NCI-H1048 (cell line): ENCODE measurements at regions not wholly inside any gene's neighbourhood (a gene's known extent, or its start where the extent isn't known, plus 50 kb on each side); places are given as distances from the start of the nearest gene placed in this dataset.

Experiments
- DNase-seq: peaks from one replicate; lab custom pipeline; 2025; lab: John Stamatoyannopoulos, UW

- DNase-seq = no peak
Measured at GRCh38 chr1:195831789-195832188, 776.5 kb downstream of the KCNT2 start.

DNA sequence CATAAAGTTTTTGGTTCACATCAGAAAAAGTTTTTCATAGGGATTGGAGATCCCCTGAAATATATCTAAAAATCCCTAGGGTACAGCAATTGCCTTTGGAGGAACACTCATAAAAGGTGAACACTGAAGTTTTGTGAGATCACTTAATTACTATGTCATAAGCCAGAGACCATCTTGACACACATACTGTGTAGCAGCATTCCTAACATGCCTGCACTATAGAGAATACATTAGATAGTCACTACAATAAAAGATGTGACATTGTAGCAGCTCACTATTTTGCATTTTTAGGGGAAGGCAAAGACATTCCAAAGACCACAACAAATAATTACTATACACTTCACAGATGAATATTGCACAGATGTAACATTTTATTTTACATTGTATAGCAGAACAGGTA, 779.9 kb downstream of the KCNT2 start:
- DNase-seq = no peak

DNA sequence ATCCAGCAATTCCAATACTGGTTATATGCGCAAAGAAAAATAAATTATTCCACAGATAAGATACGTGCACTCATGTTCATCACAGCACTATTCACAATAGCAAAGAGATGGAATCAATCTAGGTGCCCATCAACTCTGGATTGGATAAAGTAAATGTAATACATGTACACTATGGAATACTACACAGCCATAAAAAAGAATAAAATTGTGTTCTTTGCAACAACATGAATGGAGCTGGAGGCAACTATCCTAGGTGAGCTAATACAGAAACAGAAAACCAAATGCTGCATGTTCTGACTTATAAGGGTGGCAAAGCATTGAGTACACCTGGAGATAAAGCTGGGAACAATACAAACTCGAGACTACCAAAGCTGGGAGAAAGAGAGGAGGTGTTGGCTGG, 787.3 kb downstream of the KCNT2 start:
- no peak for DNase-seq

DNA sequence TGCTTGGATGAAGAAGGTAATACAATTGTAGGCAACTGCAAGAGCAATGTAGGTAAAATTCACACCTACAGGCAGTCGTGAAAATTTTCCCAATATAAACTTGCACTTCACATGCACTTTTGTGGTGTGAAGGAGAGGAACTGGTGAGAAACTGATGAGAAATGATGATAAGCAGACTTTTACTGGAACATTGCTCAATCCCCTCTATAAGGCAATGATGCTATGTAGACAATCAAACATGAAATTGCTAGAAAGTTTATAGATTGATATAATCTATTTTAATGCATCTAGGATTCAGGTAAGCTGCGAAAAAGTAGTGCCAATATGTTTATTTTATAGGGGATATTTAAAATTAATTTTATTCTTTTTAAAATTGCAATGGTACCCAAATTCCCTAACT, 802.2 kb downstream of the KCNT2 start:
- DNase-seq = no peak

DNA sequence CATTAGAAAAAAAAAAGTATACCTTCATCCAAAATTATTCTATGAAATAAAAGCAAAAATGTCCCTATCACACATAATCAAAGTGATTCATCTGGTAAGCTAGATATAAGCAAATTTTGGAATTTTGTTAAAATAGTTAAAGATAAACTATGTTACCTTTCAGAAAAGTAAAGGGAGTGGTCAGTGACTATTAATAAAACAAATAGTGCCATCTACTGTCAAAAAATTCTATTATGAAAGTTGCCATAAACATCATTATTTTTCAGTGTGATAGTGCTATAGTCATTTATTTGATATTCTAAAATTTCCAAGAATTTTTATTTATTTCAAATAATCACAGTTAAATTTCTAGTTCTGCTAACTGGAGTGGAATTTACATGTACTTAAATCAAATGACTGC, 803.7 kb downstream of the KCNT2 start:
- no peak for DNase-seq

- no peak for DNase-seq
Measured at GRCh38 chr1:195799016-195799415, 809.2 kb downstream of the KCNT2 start.

- no peak for DNase-seq
Measured at GRCh38 chr1:195794225-195794624, 814.0 kb downstream of the KCNT2 start.

DNA sequence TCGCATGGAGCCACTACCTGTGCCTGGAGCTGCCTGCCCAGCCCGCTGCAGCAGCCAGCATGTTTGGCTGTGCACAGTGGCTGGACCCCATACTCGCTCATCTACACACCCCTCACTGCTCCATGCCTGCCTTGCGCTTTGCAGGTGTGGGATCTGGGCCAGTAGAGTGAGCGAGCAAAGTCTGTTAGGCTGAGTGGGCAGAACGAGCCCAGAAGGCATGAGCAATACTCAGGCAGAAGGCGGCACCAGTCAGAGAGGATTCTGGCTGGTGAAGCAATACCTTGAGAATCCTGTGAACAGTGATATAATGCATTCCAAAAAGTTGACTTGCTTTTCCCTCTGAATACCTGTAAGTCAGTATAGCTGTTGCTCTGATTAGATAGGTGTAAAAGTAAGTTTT, 816.4 kb downstream of the KCNT2 start:
- no peak for DNase-seq

DNA sequence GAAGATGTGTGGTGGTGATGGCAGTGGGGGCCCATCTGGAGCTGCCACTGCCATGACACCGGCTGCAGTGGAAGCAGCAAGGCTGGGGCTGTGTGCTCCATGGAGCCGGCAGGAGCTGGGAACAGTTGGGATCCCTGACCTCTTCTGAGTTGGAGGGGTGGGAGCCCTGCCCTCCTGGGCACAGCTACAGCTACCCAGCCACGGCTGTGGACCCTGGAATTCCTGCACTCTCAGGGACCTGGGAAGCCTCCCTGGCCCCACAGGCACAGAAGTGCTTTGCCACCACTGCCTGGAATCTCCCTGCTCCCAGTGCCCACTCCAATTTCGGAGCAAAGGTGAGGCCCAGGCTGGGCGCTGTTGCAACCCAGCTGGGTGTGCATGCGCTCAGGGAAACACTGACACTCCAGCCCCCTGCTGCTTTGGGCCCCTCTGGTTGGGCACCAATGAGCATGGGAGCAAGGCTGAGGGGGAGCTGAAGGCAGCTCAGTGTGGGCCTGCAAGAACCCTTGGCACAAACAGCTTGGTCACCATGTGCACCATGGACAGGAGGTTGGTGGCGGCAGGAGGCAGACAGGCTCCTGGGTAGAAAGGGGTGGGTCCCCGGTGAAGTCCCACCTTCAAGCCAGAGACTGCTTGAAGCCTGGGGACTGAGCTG, 817.6 kb downstream of the KCNT2 start:
- no peak for DNase-seq

GRCh38 chr1:195789321-195789720, 818.9 kb downstream of the KCNT2 start:
- DNase-seq = no peak

DNA sequence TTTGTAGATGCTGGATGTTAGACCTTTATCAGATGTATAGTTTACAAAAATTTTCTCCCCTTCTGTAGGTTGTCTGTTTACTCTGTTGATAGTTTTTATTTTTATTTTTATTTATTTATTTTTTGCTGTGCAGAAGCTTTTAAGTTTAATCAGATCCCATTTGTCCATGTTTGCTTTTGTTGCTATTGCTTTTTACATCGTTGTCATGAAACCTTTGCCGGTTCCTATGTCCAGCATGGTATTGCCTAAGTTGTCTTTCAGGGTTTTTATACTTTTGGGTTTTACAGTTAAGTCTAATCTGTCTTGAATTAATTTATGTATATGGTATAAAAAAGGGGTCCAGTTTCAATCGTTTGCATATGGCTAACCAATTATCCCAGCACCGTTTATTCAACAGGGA, 819.5 kb downstream of the KCNT2 start:
- no peak for DNase-seq

DNA sequence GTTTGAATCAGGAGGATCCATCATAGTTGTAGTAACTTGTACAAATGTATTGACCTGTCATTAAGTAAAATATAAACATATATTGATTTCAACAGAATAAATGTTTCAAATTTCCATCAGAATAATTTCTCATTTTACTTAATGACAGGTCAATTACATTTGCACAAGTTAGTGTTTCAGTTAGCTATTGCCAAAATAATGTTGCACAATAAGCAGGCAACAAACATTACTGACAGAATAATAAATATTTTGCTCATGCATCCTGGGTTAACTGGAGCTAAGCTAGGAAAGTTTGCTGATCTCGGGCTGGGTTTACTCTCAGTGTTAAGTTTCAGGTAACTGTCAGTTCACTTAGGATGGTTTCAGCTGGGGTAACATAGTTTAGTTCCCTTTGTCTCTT, 822.4 kb downstream of the KCNT2 start:
- no peak for DNase-seq

DNA sequence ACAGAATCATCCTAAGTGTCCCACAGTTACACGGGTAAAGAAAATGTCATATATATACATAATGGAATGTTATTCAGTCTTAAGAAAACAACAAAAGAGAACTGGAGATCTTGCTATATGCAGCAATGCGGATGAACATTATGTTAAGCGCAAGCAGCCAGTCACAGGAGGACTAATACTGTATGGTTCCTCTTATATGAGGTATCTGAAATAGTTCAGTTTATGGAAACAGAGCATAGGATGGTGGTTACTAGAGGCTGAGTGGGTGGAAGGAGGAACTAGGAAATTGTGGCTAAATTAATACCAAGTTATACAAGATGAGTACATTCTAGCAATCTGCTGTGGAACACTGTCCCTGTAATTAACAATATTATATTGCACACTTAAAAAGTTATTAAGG, 834.3 kb downstream of the KCNT2 start:
- no peak for DNase-seq

- DNase-seq = no peak
Measured at GRCh38 chr1:195769461-195769860, 838.8 kb downstream of the KCNT2 start.

GRCh38 chr1:195768936-195769335, 839.3 kb downstream of the KCNT2 start:
- DNase-seq = no peak

DNA sequence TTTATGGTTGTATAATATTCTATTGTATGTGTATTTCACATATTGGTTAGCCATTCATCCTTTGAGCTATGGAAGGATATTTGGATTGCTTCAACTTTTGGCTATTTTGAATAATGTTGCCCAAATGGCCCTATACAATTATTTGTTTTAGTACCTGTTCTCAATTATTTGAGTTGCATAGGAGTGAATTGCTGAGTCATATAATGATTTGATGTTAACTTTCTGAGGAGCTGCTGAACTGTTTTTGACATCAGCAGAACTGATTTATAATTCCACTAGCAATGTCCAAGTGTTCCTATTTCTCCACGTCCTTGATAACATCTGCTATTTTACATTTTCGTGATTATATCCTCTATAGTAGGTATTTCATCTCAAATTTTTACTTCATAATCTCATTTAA, 839.9 kb downstream of the KCNT2 start:
- no peak for DNase-seq

GRCh38 chr1:195766709-195767108, 841.5 kb downstream of the KCNT2 start:
- no peak for DNase-seq

GRCh38 chr1:195765099-195765498, 843.1 kb downstream of the KCNT2 start:
- DNase-seq = no peak

- no peak for DNase-seq
Measured at GRCh38 chr1:195763907-195764374, 844.3 kb downstream of the KCNT2 start.

- no peak for DNase-seq
Measured at GRCh38 chr1:195763146-195763906, 844.9 kb downstream of the KCNT2 start.

DNA sequence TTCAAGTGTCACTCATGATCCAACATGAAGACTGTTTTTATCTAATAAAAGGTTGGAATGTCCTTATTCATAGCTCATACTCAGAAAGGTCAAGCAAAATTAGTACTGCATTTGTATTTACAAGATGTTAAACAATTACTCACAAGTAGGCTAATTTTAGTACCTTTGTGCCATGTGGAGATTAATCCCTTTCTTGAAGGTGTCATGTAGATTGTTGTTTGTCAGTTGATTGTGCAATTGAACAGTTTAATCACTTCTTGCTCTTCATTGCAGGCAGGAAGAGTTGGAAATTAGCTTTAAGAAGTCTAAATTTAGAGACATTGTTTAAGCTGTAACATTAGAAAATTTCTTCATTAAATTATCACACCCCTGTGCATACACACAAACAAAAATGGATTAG, 847.1 kb downstream of the KCNT2 start:
- DNase-seq = no peak

- DNase-seq = no peak
Measured at GRCh38 chr1:195756109-195756508, 852.1 kb downstream of the KCNT2 start.

DNA sequence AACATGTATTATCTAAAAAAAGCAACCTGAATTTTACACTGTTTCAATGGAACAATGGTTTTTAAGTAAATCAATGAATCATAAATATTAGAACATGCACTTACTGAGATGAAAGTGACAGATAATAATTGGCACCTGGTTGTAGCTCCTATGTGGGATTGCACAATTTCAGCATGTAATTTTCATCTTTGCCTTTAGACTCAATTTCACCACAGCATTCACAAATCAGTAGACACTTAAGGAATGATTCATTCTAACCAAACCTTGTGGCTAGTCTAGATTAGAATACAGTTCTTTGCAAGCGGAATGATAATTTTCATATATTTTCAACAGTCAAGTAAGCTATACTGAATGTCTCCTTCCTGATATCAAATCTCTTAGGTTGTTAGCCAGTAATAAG, 853.4 kb downstream of the KCNT2 start:
- no peak for DNase-seq

DNA sequence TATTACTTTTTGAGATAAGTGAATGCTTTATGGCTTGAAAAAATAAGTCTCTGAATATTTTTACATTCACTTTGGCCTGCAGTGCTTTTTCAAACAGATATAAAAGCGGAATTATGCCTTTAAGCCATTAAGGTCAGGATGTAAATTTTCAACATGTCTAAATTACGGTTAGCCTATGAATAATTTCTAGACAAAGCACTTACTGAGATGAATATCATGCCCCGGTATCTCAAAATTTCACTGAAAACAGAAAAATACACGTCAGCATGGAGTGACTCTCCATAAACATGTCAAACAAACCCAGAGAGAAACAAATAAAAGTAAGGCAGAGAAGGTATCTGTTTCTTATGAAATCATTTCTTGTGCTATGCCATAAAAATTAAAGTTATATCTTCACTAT, 853.9 kb downstream of the KCNT2 start:
- no peak for DNase-seq
